OCI-LY1 (cell line): ENCODE measurements at regions not wholly inside any gene's neighbourhood (a gene's known extent, or its start where the extent isn't known, plus 50 kb on each side); places are given as distances from the start of the nearest gene placed in this dataset.

Source experiments
- H2AFZ ChIP-seq: fragments of 200-600 bp; sonication (generic), shearing (Covaris generic); 2 replicates; pipeline ENCODE4 v1.6.0; 2014; ENCODE audit warnings: antibody characterized with exemption, mild to moderate bottlenecking, low read length
- H3F3A ChIP-seq: fragments of 200-600 bp; sonication (generic), shearing (Covaris generic); 2 replicates; pipeline ENCODE4 v1.6.0; 2014; ENCODE audit warnings: mild to moderate bottlenecking, antibody characterized with exemption, low read length, moderate library complexity; ENCODE audit not compliant: insufficient read depth
- H3K27ac ChIP-seq: fragments of 200-600 bp; sonication (generic); 2 replicates; pipeline ENCODE4 v1.5.1; 2014; ENCODE audit warnings: low read length, mixed run types, mild to moderate bottlenecking, low read depth; ENCODE audit not compliant: poor library complexity, severe bottlenecking
- H3K27me3 ChIP-seq: fragments of 200-600 bp; sonication (generic); 2 replicates; pipeline ENCODE4 v1.6.0; 2014; ENCODE audit warnings: antibody characterized with exemption, mild to moderate bottlenecking, low read length, moderate library complexity; ENCODE audit not compliant: insufficient read depth
- H3K36me3 ChIP-seq: fragments of 200-600 bp; sonication (generic); 2 replicates; pipeline ENCODE4 v1.6.1; 2014; ENCODE audit warnings: mild to moderate bottlenecking, antibody characterized with exemption, low read length, moderate library complexity, mixed read lengths; ENCODE audit not compliant: insufficient read depth
- H3K4me1 ChIP-seq: fragments of 200-600 bp; sonication (generic); 2 replicates; pipeline ENCODE4 v1.5.1; 2014; ENCODE audit warnings: mild to moderate bottlenecking, low read length, moderate library complexity; ENCODE audit not compliant: insufficient read depth, severe bottlenecking
- H3K4me2 ChIP-seq: fragments of 200-600 bp; sonication (generic), shearing (Covaris generic); 2 replicates; pipeline ENCODE4 v1.6.1; 2014; ENCODE audit warnings: low read length
- H3K4me3 ChIP-seq: fragments of 200-600 bp; sonication (generic); 2 replicates; pipeline ENCODE4 v1.5.1; 2014; ENCODE audit warnings: low read length, low read depth, mild to moderate bottlenecking, mixed read lengths; ENCODE audit not compliant: poor library complexity, severe bottlenecking
- H3K79me2 ChIP-seq: fragments of 200-600 bp; shearing (Covaris generic); 2 replicates; pipeline ENCODE4 v1.6.1; 2016; ENCODE audit warnings: mixed run types, low read length, mixed read lengths; ENCODE audit not compliant: insufficient read depth
- H3K9ac ChIP-seq: fragments of 200-600 bp; sonication (generic), shearing (Covaris generic); 2 replicates; pipeline ENCODE4 v1.6.1; 2014; ENCODE audit warnings: mild to moderate bottlenecking, low read length, mixed read lengths
- H3K9me2 ChIP-seq: fragments of 200-600 bp; sonication (generic), shearing (Covaris generic); 2 replicates; pipeline ENCODE4 v1.6.1; 2014; ENCODE audit warnings: low read depth, mild to moderate bottlenecking, low read length, mixed read lengths
- H3K9me3 ChIP-seq: fragments of 200-600 bp; shearing (Covaris generic); 2 replicates; pipeline ENCODE4 v1.6.1; 2014; ENCODE audit warnings: low read length, mixed read lengths
- H4K20me1 ChIP-seq: fragments of 200-600 bp; sonication (generic), shearing (Covaris generic); 2 replicates; pipeline ENCODE4 v1.6.0; 2016; ENCODE audit warnings: mild to moderate bottlenecking, low read length; ENCODE audit not compliant: insufficient read depth
- EZH2 ChIP-seq: fragments of 200-600 bp; sonication (generic), shearing (Covaris generic); IDR thresholded peaks from 2 replicates; pipeline ENCODE4 v1.8.0; 2017; ENCODE audit warnings: borderline replicate concordance, mixed run types, mild to moderate bottlenecking, antibody characterized with exemption, low read length, moderate library complexity, mixed read lengths
- TF ChIP-seq, protein P1 (sequence below): fragments of 200-600 bp; sonication (generic), shearing (Covaris generic); IDR thresholded peaks from 2 replicates; pipeline ENCODE4 v1.5.1; 2017; ENCODE audit warnings: mild to moderate bottlenecking, antibody characterized with exemption, low read length, moderate library complexity, mixed read lengths

DNA sequence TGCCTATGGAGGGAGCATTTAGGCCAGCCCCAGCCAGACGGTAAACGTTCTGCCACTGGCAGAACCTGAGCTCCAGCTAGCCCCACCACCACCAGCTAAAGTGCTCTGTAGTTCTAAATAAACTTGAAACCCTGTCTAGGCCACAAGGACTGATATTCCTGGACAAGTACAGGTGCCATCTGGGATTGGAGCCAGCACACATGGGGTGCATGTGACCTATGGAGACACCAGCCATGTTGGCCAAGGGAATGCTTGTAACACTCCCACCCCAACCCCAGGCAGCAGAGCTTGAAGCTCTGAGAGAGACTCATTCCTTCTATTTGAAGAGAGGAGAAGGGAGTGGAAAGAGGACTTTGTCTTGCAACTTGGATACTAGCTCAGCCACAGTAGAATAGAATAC lies 284.5 kb upstream of the DCBLD2 start:
- Histone ChIP-seq H3K36me3 (no peaks in the 10 kb centered on the region), H3K9ac (no peak overlapping the region)
- no peak for TF ChIP-seq EZH2
- TF ChIP-seq, protein P1, sequence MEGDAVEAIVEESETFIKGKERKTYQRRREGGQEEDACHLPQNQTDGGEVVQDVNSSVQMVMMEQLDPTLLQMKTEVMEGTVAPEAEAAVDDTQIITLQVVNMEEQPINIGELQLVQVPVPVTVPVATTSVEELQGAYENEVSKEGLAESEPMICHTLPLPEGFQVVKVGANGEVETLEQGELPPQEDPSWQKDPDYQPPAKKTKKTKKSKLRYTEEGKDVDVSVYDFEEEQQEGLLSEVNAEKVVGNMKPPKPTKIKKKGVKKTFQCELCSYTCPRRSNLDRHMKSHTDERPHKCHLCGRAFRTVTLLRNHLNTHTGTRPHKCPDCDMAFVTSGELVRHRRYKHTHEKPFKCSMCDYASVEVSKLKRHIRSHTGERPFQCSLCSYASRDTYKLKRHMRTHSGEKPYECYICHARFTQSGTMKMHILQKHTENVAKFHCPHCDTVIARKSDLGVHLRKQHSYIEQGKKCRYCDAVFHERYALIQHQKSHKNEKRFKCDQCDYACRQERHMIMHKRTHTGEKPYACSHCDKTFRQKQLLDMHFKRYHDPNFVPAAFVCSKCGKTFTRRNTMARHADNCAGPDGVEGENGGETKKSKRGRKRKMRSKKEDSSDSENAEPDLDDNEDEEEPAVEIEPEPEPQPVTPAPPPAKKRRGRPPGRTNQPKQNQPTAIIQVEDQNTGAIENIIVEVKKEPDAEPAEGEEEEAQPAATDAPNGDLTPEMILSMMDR = no peak

DNA sequence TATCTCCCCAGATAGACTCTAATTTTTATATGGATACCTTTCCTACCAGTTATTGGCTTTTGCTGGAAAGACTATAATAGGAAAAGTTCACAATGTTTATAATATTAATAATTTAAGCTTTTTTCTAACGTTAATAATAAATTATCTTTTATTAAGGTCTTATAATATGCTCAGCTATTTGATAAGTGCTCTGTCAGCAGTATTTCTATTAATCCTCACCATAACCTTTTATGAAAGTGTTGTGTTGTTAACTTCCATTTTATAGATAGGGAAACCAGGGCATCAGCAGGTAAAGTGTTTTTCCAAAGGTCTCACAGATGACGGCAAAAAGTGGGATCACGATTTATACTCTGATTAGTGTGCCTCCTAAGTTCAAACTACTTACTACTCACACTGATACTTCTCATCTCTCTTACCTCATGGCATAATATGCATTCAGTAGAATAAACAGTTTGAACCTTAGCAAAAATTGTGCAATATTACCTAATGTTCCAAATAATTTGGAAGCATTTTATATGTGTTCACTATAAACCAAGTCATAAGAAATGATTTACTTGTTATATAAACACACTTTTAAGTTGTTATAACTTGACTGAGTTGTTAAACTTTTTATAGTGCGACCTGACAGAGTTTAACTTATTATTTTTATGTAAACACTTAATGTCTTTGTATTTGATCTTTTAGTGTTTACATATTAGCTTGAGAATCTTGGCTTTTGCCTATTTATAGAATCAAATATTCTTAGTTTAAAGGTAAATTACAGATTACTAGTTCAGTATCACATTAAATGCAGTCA lies 274.9 kb upstream of the DCBLD2 start:
- Histone ChIP-seq H4K20me1 (no peaks in the 10 kb centered on the region), H3K27me3 (no peaks in the 10 kb centered on the region)
- no peak for TF ChIP-seq EZH2
- TF ChIP-seq, protein P1 = no peak

More for the DNA sequence above, 284.5 kb upstream of the DCBLD2 start:
- H3K4me2 ChIP-seq = no peak overlapping the region
- H3K9me3 ChIP-seq = no peaks in the 10 kb centered on the region
- no peak overlapping the region for H2AFZ ChIP-seq
- no peak overlapping the region for H3K27ac ChIP-seq
- no peaks in the 10 kb centered on the region for H3F3A ChIP-seq
- no peak overlapping the region for H3K4me3 ChIP-seq
- no peaks in the 10 kb centered on the region for H3K9me2 ChIP-seq
- no peaks in the 10 kb centered on the region for H3K4me1 ChIP-seq
- H4K20me1 ChIP-seq = no peaks in the 10 kb centered on the region
- no peaks in the 10 kb centered on the region for H3K27me3 ChIP-seq
- H3K79me2 ChIP-seq = no peaks in the 10 kb centered on the region

DNA sequence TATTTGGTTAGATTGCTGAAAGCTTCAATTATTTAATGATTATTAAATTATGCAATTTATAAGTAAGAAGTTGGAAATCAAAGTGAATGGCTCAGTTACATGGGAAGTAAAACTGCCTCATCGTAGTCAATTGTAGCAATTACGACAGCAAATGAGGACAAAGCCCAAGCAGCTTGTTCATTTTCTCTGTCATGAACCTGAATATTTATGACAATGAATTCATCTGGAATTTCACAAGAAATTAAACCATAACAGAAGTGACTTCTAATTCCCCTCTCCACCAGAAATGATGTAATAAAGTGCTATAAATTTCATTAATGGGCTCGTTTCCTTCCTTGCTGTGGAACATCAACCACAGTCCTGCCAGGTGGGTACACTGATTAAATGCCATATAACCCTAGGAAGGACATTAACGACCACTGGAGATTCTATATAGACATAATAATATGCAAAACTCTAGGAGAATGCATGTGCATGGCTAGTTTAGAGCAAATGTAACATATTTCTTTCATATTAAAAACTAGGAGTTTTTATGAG lies 273.8 kb upstream of the DCBLD2 start:
- Histone ChIP-seq H3K9me3 (no peaks in the 10 kb centered on the region), H4K20me1 (no peaks in the 10 kb centered on the region), H3K9ac (no peak overlapping the region), H3K4me2 (no peak overlapping the region), H3K4me3 (no peak overlapping the region), H3F3A (no peaks in the 10 kb centered on the region), H3K79me2 (no peaks in the 10 kb centered on the region), H3K4me1 (no peaks in the 10 kb centered on the region), H3K36me3 (no peaks in the 10 kb centered on the region), H3K9me2 (no peaks in the 10 kb centered on the region), H3K27me3 (no peaks in the 10 kb centered on the region), H3K27ac (no peak overlapping the region), H2AFZ (no peak overlapping the region)
- TF ChIP-seq, protein P1 = no peak
- no peak for TF ChIP-seq EZH2

More for the DNA sequence above, 274.9 kb upstream of the DCBLD2 start:
- no peaks in the 10 kb centered on the region for H3K79me2 ChIP-seq
- H3K36me3 ChIP-seq = no peaks in the 10 kb centered on the region
- no peak overlapping the region for H3K4me3 ChIP-seq
- no peak overlapping the region for H3K9ac ChIP-seq
- H3K27ac ChIP-seq = no peak overlapping the region
- no peak overlapping the region for H2AFZ ChIP-seq
- no peaks in the 10 kb centered on the region for H3F3A ChIP-seq
- H3K4me2 ChIP-seq = no peak overlapping the region
- no peaks in the 10 kb centered on the region for H3K4me1 ChIP-seq
- H3K9me3 ChIP-seq = no peaks in the 10 kb centered on the region
- H3K9me2 ChIP-seq = no peaks in the 10 kb centered on the region
